ENCODE measurements at regions not wholly inside any gene's neighbourhood (a gene's known extent, or its start where the extent isn't known, plus 50 kb on each side); places are given as distances from the start of the nearest gene placed in this dataset.

GRCh38 chr16:31767267-31767666, 106.3 kb upstream of the ZNF267 start:
- TF ChIP-seq CTCF (IDR thresholded peaks at IDR 0.05; ENCODE audit: insufficient read depth, low read length) (no peak), SPI1 (IDR thresholded peaks at IDR 0.05; ENCODE audit: borderline replicate concordance, low read depth) (no peak), POLR2AphosphoS5 (IDR thresholded peaks at IDR 0.05; ENCODE audit: low read depth) (no peak), REST (IDR thresholded peaks at IDR 0.05; ENCODE audit: insufficient replicate concordance, low read depth) (no peak)
